ENCODE measurements at regions not wholly inside any gene's neighbourhood (a gene's known extent, or its start where the extent isn't known, plus 50 kb on each side); places are given as distances from the start of the nearest gene placed in this dataset.
"Not testable (repeated sequence)": the region's sequence is repeated elsewhere in the genome, so short reads cannot be mapped to it uniquely, and the experiment has no call there.

DNA sequence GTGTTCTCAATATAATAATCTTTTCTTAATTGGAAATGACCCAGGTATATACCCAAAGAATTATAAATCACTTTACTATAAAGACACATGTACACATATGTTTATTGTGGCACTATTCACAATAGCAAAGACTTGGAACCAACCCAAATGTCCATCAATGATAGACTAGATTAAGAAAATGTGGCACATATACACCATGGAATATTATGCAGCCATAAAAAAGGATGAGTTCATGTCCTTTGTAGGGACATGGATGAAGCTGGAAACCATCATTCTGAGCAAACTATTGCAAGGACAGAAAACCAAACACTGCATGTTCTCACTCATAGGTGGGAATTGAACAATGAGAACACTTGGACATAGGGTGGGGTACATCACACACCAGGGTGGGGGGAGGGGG, 56.8 kb downstream of the SCGB2B2 start:
- H3K27ac Mint-ChIP-seq (ENCODE audit: unreplicated experiment); POLR2A ChIA-PET; BruUV-seq (replicated peaks); H3K36me3 ChIP-seq (ENCODE audit: control insufficient read depth, insufficient read depth, low read length); H3K4me3 ChIP-seq (ENCODE audit: low read depth, low read length); H3K27me3 Mint-ChIP-seq (ENCODE audit: insufficient read depth, unreplicated experiment); H3K4me1 ChIP-seq; H3K4me1 Mint-ChIP-seq (ENCODE audit: low read depth, unreplicated experiment); CTCF ChIA-PET; H3K27me3 ChIP-seq (replicated peaks; ENCODE audit: control insufficient read depth, insufficient read depth, low read length); intact Hi-C loops (cut with micrococcal nuclease; ENCODE audit: unreplicated experiment); H3K4me3 Mint-ChIP-seq (ENCODE audit: unreplicated experiment); H3K36me3 Mint-ChIP-seq (ENCODE audit: insufficient read depth, unreplicated experiment); DNase-seq: not testable (repeated sequence)
- peaks cover 28% of the 10 kb centered on the region for H3K9me3 Mint-ChIP-seq (ENCODE audit: unreplicated experiment)
- peaks cover 11% of the 10 kb centered on the region; the same call in 1 of the 2 replicates for H3K9me3 ChIP-seq

- no TSS peak for BruUV-seq (replicated peaks)
- no peaks in the 10 kb centered on the region for H3K4me1 Mint-ChIP-seq (ENCODE audit: low read depth, unreplicated experiment)
Measured at GRCh38 chr19:34618410-34618809, 58.5 kb downstream of the SCGB2B2 start.

GRCh38 chr19:34617996-34618395, 59.0 kb downstream of the SCGB2B2 start:
- peaks cover 16% of the 10 kb centered on the region; the same call in 1 of the 2 replicates for H3K9me3 ChIP-seq
- H3K36me3 ChIP-seq (ENCODE audit: control insufficient read depth, insufficient read depth, low read length); H3K4me3 ChIP-seq (ENCODE audit: low read depth, low read length); H3K4me1 Mint-ChIP-seq (ENCODE audit: low read depth, unreplicated experiment); H3K4me3 Mint-ChIP-seq (ENCODE audit: unreplicated experiment); POLR2A ChIA-PET; H3K27ac Mint-ChIP-seq (ENCODE audit: unreplicated experiment); H3K27me3 ChIP-seq (replicated peaks; ENCODE audit: control insufficient read depth, insufficient read depth, low read length); H3K36me3 Mint-ChIP-seq (ENCODE audit: insufficient read depth, unreplicated experiment); DNase-seq; H3K4me1 ChIP-seq; CTCF ChIA-PET; H3K27me3 Mint-ChIP-seq (ENCODE audit: insufficient read depth, unreplicated experiment); intact Hi-C loops (cut with micrococcal nuclease; ENCODE audit: unreplicated experiment); BruUV-seq (replicated peaks): not testable (repeated sequence)
- peaks cover 40% of the 10 kb centered on the region for H3K9me3 Mint-ChIP-seq (ENCODE audit: unreplicated experiment)

More at GRCh38 chr19:34618410-34618809, 58.5 kb downstream of the SCGB2B2 start:
- no peak for DNase-seq
- ChIA-PET CTCF (no interaction called here), POLR2A (no interaction called here)
- no peak overlapping the region for H3K27ac Mint-ChIP-seq (ENCODE audit: unreplicated experiment)
- Histone ChIP-seq H3K4me1 (no peaks in the 10 kb centered on the region), H3K36me3 (ENCODE audit: control insufficient read depth, insufficient read depth, low read length) (no peaks in the 10 kb centered on the region), H3K9me3 (peaks cover 15% of the 10 kb centered on the region; the same call in 1 of the 2 replicates), H3K27me3 (replicated peaks; ENCODE audit: control insufficient read depth, insufficient read depth, low read length) (no peaks in the 10 kb centered on the region), H3K4me3 (ENCODE audit: low read depth, low read length) (no peak overlapping the region)
- TF ChIP-seq, protein P1, sequence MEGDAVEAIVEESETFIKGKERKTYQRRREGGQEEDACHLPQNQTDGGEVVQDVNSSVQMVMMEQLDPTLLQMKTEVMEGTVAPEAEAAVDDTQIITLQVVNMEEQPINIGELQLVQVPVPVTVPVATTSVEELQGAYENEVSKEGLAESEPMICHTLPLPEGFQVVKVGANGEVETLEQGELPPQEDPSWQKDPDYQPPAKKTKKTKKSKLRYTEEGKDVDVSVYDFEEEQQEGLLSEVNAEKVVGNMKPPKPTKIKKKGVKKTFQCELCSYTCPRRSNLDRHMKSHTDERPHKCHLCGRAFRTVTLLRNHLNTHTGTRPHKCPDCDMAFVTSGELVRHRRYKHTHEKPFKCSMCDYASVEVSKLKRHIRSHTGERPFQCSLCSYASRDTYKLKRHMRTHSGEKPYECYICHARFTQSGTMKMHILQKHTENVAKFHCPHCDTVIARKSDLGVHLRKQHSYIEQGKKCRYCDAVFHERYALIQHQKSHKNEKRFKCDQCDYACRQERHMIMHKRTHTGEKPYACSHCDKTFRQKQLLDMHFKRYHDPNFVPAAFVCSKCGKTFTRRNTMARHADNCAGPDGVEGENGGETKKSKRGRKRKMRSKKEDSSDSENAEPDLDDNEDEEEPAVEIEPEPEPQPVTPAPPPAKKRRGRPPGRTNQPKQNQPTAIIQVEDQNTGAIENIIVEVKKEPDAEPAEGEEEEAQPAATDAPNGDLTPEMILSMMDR (IDR thresholded peaks at IDR 0.05; ENCODE audit: insufficient read depth in 1 of 2, low read depth in 1 of 2, low read length in 1 of 2, severe bottlenecking in 1 of 2, unreplicated experiment in 1 of 2): no peak
- intact Hi-C loops (cut with micrococcal nuclease; ENCODE audit: unreplicated experiment): no loop called here
- H3K4me3 Mint-ChIP-seq (ENCODE audit: unreplicated experiment): no peak overlapping the region
- peaks cover 4% of the 10 kb centered on the region for H3K27me3 Mint-ChIP-seq (ENCODE audit: insufficient read depth, unreplicated experiment)
- H3K9me3 Mint-ChIP-seq (ENCODE audit: unreplicated experiment): peaks cover 35% of the 10 kb centered on the region
- no peaks in the 10 kb centered on the region for H3K36me3 Mint-ChIP-seq (ENCODE audit: insufficient read depth, unreplicated experiment)

GRCh38 chr19:34603003-34603402, 74.0 kb downstream of the SCGB2B2 start:
- ChIA-PET CTCF (no interaction called here), POLR2A (no interaction called here)
- Mint-ChIP-seq H3K4me1 (ENCODE audit: low read depth, unreplicated experiment) (no peaks in the 10 kb centered on the region), H3K36me3 (ENCODE audit: insufficient read depth, unreplicated experiment) (no peaks in the 10 kb centered on the region), H3K27ac (ENCODE audit: unreplicated experiment) (no peak overlapping the region), H3K9me3 (ENCODE audit: unreplicated experiment) (no peaks in the 10 kb centered on the region), H3K27me3 (ENCODE audit: insufficient read depth, unreplicated experiment) (no peaks in the 10 kb centered on the region), H3K4me3 (ENCODE audit: unreplicated experiment) (no peak overlapping the region)
- Histone ChIP-seq H3K4me1 (no peaks in the 10 kb centered on the region), H3K27me3 (replicated peaks; ENCODE audit: control insufficient read depth, insufficient read depth, low read length) (no peaks in the 10 kb centered on the region), H3K4me3 (ENCODE audit: low read depth, low read length) (no peak overlapping the region), H3K36me3 (ENCODE audit: control insufficient read depth, insufficient read depth, low read length) (no peaks in the 10 kb centered on the region), H3K9me3 (peaks cover 2% of the 10 kb centered on the region; the same call in 1 of the 2 replicates)
- no peak for DNase-seq
- TF ChIP-seq, protein P1 (IDR thresholded peaks at IDR 0.05; ENCODE audit: insufficient read depth in 1 of 2, low read depth in 1 of 2, low read length in 1 of 2, severe bottlenecking in 1 of 2, unreplicated experiment in 1 of 2): no peak
- intact Hi-C loops (cut with micrococcal nuclease; ENCODE audit: unreplicated experiment): no loop called here
- BruUV-seq (replicated peaks): no TSS peak

Measured in Caco-2 (cell line).